ENCODE measurements at regions not wholly inside any gene's neighbourhood (a gene's known extent, or its start where the extent isn't known, plus 50 kb on each side); places are given as distances from the start of the nearest gene placed in this dataset.

DNA sequence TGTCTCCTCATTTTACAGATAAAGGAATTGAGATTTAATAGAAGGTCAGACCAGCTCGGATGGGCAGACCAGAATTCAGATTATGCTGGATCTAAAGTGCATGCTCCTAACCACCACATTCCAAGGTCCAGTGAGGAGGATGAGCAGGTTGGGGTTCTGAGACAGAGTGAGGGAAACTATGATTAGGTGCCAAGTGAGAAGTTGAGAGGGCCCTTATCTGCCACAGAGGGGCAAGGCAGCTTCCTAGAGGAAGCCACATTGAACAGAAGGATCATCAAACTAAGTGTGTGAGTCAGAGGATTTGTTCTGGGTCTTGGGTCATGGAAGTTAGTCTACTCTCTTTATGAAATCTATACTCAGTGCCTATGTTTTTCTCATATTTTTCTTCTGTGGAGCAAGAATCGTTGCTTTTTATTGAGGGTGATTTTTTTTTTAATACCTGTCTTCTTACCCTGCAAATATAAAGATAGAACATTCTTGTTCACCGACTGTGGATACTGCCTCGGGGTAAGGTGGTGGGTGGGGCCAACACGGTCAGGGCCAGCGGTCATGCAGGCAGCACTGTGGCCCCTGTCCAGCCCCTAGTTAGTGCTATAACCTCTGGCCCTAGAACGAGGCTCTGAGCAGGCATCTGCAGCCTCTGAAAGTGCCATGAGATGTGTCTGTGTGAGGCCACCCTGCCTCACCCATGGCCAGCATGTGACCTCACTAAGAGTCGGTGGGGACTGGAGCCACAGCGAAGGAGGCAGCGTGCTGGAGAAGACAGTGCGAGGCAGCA is 55.6 kb upstream of the PTHLH start:
- TF ChIP-seq POLR2A (IDR thresholded peaks at IDR 0.05; ENCODE audit: extremely low read depth, insufficient read length) (no peak), CTCF (IDR thresholded peaks at IDR 0.05; ENCODE audit: low read depth, low read length) (no peak), MYC (IDR thresholded peaks at IDR 0.05; ENCODE audit: low read depth, low read length) (no peak)
